Karpas-422 (cell line): ENCODE measurements at regions not wholly inside any gene's neighbourhood (a gene's known extent, or its start where the extent isn't known, plus 50 kb on each side); places are given as distances from the start of the nearest gene placed in this dataset.

Experiments used
- DNase-seq: peaks from one replicate; pipeline ENCODE4 v3.0.0-alpha.2; 2015
- H2AFZ ChIP-seq: fragments of 200-600 bp; sonication (generic); 2 replicates; pipeline ENCODE4 v1.6.1; 2014; ENCODE audit warnings: antibody characterized with exemption, low read length, mixed read lengths
- H3K27ac ChIP-seq: fragments of 200-600 bp; sonication (generic); 2 replicates; pipeline ENCODE4 v1.5.1; 2014; ENCODE audit warnings: mild to moderate bottlenecking, low read length, moderate library complexity
- H3K27me3 ChIP-seq: fragments of 200-600 bp; sonication (generic); 2 replicates; pipeline ENCODE4 v1.6.1; 2014; ENCODE audit warnings: low read length, mixed read lengths
- H3K36me3 ChIP-seq: fragments of 200-600 bp; sonication (generic); 2 replicates; pipeline ENCODE4 v1.6.1; 2014; ENCODE audit warnings: low read length, mixed read lengths; ENCODE audit not compliant: insufficient read depth
- H3K4me1 ChIP-seq: fragments of 200-600 bp; sonication (generic); 2 replicates; pipeline ENCODE4 v1.6.1; 2014; ENCODE audit warnings: mild to moderate bottlenecking, low read length, mixed read lengths
- H3K4me2 ChIP-seq: fragments of 200-600 bp; sonication (generic); 2 replicates; pipeline ENCODE4 v1.6.1; 2014; ENCODE audit warnings: low read length, low read depth, mild to moderate bottlenecking; ENCODE audit not compliant: poor library complexity, severe bottlenecking
- H3K4me3 ChIP-seq: fragments of 200-600 bp; sonication (generic); 2 replicates; pipeline ENCODE4 v1.5.1; 2014; ENCODE audit warnings: mild to moderate bottlenecking, antibody characterized with exemption, low read length, mixed read lengths
- H3K79me2 ChIP-seq: fragments of 200-600 bp; sonication (generic); 2 replicates; pipeline ENCODE4 v1.6.1; 2014; ENCODE audit warnings: mild to moderate bottlenecking, low read length, mixed read lengths
- H3K9ac ChIP-seq: fragments of 200-600 bp; sonication (generic); 2 replicates; pipeline ENCODE4 v1.6.0; 2014; ENCODE audit warnings: low read length
- H3K9me2 ChIP-seq: fragments of 200-600 bp; sonication (generic), shearing (Covaris generic); replicated peaks from 2 replicates; pipeline ENCODE4 v1.6.0; 2014; ENCODE audit warnings: mild to moderate bottlenecking, low read length, moderate library complexity; ENCODE audit not compliant: insufficient read depth
- H3K9me3 ChIP-seq: fragments of 300-700, 200-600 bp; sonication (generic); 2 replicates; pipeline ENCODE4 v1.6.1; 2014; ENCODE audit warnings: low read length, mixed read lengths
- H4K20me1 ChIP-seq: fragments of 200-600 bp; sonication (generic); 2 replicates; pipeline ENCODE4 v1.6.1; 2014; ENCODE audit warnings: mild to moderate bottlenecking, antibody characterized with exemption, low read length, low read depth; ENCODE audit not compliant: insufficient read depth

DNA sequence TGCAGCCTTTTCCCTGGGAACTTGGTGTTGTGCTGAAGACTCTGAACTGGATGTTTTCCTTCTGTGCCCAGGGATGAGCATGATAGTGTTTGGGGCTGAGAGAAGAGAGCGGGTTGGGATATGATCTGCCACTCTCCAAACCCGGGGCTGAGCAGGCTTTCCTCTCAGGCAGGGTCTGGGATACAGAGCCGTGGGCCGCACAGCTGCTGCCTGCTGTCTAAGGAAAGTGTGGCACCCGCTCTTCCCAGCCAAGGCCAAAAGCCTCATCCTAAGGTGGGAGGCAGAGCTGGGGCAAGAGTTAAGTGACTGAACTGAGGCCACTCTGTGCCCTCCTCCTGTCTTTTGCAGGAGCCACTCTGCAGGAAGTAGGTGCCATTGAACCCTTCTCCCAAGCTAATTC is 83.6 kb upstream of the PITX1 start:
- peaks cover 82% of the 10 kb centered on the region for H3K4me1 ChIP-seq
- no peaks in the 10 kb centered on the region for H4K20me1 ChIP-seq
- no peak overlapping the region for H3K4me2 ChIP-seq
- 0 out of 2 replicates have a peak overlapping the region, but pooled peaks have one; percentile 13 for H3K27ac ChIP-seq
- no peaks in the 10 kb centered on the region for H3K9me2 ChIP-seq
- H2AFZ ChIP-seq = no peak overlapping the region
- H3K9ac ChIP-seq = peak overlapping the region; percentile 2; the same call in 1 of the 2 replicates
- no peak overlapping the region for H3K4me3 ChIP-seq
- no peaks in the 10 kb centered on the region for H3K9me3 ChIP-seq
- no peak for DNase-seq
- no peaks in the 10 kb centered on the region for H3K79me2 ChIP-seq
- H3K27me3 ChIP-seq = no peaks in the 10 kb centered on the region
- H3K36me3 ChIP-seq = no peaks in the 10 kb centered on the region; the same call in 1 of the 2 replicates

DNA sequence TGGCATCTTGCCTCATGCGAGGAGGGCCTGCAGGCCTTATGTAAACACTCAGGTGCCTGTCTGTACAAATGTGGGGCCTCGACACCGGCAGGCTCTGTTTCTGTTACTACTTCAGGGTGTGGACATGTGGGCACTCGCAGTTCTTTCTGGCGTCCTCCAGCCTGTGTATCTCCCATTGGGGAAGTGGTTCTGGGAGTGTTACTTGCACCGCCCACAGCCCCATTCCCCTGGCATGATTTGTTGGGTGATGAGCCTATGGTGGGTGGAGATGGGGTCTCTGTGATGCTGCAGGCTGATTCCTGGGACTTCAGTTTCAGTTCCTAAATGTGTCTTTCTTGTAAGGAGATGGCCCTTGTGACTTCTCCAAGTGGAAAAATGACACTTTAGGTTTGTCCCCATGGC is 82.1 kb upstream of the PITX1 start:
- no peak overlapping the region for H3K4me2 ChIP-seq
- no peaks in the 10 kb centered on the region for H3K27me3 ChIP-seq
- H4K20me1 ChIP-seq = no peaks in the 10 kb centered on the region
- H3K9ac ChIP-seq = no peak overlapping the region
- H2AFZ ChIP-seq = no peak overlapping the region
- DNase-seq = no peak
- no peaks in the 10 kb centered on the region for H3K9me3 ChIP-seq
- no peak overlapping the region for H3K4me3 ChIP-seq
- no peak overlapping the region for H3K27ac ChIP-seq
- H3K9me2 ChIP-seq = no peaks in the 10 kb centered on the region
- H3K79me2 ChIP-seq = no peaks in the 10 kb centered on the region
- H3K36me3 ChIP-seq = no peaks in the 10 kb centered on the region; the same call in 1 of the 2 replicates
- peaks cover 80% of the 10 kb centered on the region for H3K4me1 ChIP-seq

DNA sequence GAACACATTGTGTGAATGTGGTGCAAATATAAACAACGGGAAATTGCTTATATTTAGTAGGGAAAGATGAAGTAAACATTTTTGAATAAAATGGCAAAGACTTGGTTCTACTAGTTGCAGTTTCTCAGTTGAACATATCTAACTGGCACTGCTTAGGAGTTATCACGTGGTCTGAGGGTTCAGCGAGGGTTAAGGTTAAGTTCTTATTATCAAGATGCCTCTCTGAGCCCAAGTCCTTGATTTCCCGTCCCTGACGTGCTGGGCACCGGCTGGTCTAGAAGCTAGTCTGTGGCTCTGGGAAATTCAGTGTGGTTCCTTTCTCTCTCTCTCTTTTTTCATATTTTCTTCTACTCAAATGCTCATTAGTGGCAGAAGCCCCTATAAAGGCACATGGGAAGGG is 81.6 kb upstream of the PITX1 start:
- Histone ChIP-seq H3K27me3 (no peaks in the 10 kb centered on the region), H3K4me1 (peaks cover 74% of the 10 kb centered on the region), H3K9me2 (no peaks in the 10 kb centered on the region), H2AFZ (no peak overlapping the region), H3K79me2 (no peaks in the 10 kb centered on the region), H3K9ac (no peak overlapping the region), H4K20me1 (no peaks in the 10 kb centered on the region), H3K4me3 (no peak overlapping the region), H3K9me3 (no peaks in the 10 kb centered on the region), H3K27ac (no peak overlapping the region), H3K36me3 (no peaks in the 10 kb centered on the region; the same call in 1 of the 2 replicates), H3K4me2 (no peak overlapping the region)
- DNase-seq = no peak

DNA sequence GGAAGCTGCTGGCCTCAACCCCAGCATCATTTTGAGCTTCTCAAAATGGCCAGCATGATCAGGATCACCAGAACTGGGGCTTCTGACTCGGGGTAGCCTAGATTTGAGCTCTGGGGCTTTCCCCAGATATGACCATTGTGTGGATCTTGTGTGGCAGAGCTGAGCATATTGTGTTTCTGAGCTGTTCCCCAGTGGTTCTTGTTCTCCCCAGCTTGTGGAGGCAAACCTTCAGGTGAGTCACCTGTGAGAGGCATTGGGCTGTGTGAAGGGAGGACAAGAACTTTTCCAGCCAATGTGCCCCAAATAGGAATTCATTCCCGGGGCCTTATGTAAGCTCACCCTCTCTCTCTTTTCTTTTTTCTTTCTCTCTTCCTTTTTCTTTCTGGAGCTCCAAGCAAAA is 80.7 kb upstream of the PITX1 start:
- H3K27ac ChIP-seq = no peak overlapping the region
- no peak overlapping the region for H2AFZ ChIP-seq
- H3K36me3 ChIP-seq = no peaks in the 10 kb centered on the region
- H4K20me1 ChIP-seq = no peaks in the 10 kb centered on the region
- no peaks in the 10 kb centered on the region for H3K9me3 ChIP-seq
- H3K27me3 ChIP-seq = no peaks in the 10 kb centered on the region
- H3K4me1 ChIP-seq = peaks cover 66% of the 10 kb centered on the region
- H3K9ac ChIP-seq = no peak overlapping the region
- H3K79me2 ChIP-seq = no peaks in the 10 kb centered on the region
- no peak overlapping the region for H3K4me2 ChIP-seq
- H3K9me2 ChIP-seq = no peaks in the 10 kb centered on the region
- DNase-seq = no peak
- no peak overlapping the region for H3K4me3 ChIP-seq

DNA sequence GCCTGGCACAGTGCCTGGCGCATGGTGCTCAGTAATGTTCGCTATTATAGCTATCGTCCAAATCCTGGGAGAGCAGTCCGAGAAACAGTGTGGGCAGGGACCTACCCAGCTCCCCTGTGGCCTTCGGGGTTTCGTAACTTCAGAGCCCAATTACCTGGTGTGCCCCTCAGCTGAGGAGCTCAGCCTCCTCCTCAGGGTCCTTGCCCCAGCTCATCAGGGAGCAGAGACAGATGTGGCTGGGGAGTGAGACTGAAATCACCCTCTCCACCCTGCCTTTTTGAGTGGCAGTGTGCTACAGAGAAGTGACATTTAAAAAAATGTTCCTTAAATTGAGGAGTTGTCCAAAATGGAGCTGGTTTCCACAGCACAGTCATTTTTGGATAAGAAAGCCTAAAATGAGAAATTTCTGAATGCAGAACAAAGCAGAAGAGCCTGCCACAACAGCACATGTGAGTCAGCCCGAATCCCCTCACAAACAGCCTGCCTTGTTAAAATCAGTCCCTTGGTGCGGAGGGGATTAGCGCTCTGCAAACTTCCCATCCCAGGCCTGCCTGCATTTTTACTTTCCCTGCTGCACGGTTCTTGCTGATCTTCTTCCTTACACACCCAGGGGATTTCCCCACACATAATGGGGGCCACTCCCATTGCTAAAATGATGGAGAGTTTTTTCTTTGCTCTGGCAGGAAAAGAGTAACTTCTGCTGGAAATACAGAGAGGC is 78.1 kb upstream of the PITX1 start:
- Histone ChIP-seq H3K36me3 (no peaks in the 10 kb centered on the region), H2AFZ (no peak overlapping the region), H3K27ac (no peak overlapping the region), H3K9me2 (no peaks in the 10 kb centered on the region), H3K4me3 (no peak overlapping the region), H3K9ac (peak overlapping the region; percentile 31; the same call in 1 of the 2 replicates), H3K79me2 (no peaks in the 10 kb centered on the region), H4K20me1 (no peaks in the 10 kb centered on the region), H3K9me3 (no peaks in the 10 kb centered on the region), H3K4me1 (peaks cover 49% of the 10 kb centered on the region), H3K4me2 (peak overlapping the region; percentile 33), H3K27me3 (no peaks in the 10 kb centered on the region)
- no peak for DNase-seq

DNA sequence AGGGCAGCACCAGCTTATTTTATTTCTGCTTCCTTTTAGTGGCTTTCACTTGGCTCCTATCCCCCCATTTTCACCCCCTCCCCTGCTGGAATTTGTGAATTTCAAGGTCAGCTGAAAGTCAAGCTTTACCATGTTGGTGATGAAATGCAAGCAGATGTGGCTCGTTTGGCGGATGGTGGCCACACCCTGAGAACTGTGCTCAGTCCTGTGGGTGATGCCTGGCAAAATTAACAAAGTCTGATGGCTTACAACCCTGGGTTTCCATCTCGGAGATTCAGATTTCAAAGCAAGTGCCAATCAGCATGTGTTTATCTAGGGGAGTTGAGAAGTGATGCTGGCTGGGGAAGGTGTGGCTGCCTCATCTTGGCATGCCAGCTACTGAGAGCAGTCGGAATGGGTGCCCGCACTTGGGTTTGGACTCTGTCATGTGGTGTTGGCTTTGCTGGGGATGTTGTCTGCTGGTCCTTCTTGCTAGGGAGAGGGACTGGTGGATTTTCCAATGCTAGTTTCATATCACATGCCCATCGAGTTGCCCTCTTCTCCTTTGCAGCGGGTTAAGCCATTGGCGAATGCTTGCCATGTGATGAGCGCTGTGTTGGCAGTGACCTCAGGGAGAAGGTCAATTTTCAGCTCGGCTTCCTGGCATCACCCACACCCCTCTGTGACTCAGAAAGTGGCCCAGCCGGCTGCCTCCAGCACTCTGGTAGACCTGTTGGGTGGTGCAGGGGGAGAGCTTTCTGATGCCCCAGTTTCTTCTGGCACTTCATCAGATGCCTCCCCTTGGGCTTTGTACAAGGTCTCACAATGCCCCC is 77.0 kb upstream of the PITX1 start:
- Histone ChIP-seq H2AFZ (no peak overlapping the region), H3K4me2 (no peak overlapping the region), H4K20me1 (no peaks in the 10 kb centered on the region), H3K79me2 (no peaks in the 10 kb centered on the region), H3K36me3 (no peaks in the 10 kb centered on the region), H3K27ac (no peak overlapping the region), H3K9ac (no peak overlapping the region), H3K27me3 (no peaks in the 10 kb centered on the region), H3K4me3 (no peak overlapping the region), H3K4me1 (peaks cover 50% of the 10 kb centered on the region), H3K9me2 (no peaks in the 10 kb centered on the region), H3K9me3 (no peaks in the 10 kb centered on the region)
- DNase-seq = no peak

DNA sequence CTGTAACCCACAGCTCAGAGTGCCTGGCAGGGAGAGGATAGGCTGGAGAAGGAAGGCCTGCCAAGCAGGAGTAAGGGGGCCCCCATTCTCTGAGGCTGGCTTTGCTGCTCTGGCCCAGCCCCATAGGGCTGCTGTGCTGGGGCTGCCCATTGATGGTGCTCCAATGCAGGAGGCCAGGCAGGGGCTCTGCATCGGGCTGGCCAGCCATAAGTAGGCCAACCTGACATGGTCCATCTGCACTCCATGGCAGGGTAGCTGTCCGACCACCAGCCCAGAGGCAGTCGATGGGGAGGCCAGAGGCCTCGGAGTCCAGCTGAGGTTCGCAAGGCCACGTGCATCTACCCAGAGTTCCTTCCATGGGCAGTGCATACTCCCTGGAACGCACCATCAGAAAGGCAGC is 75.0 kb upstream of the PITX1 start:
- Histone ChIP-seq H3K9me3 (no peaks in the 10 kb centered on the region), H3K9ac (no peak overlapping the region), H2AFZ (no peak overlapping the region), H4K20me1 (no peaks in the 10 kb centered on the region), H3K36me3 (no peaks in the 10 kb centered on the region), H3K79me2 (no peaks in the 10 kb centered on the region), H3K4me3 (no peak overlapping the region), H3K27me3 (no peaks in the 10 kb centered on the region), H3K4me2 (no peak overlapping the region), H3K4me1 (peaks cover 52% of the 10 kb centered on the region), H3K27ac (no peak overlapping the region), H3K9me2 (no peaks in the 10 kb centered on the region)
- no peak for DNase-seq

DNA sequence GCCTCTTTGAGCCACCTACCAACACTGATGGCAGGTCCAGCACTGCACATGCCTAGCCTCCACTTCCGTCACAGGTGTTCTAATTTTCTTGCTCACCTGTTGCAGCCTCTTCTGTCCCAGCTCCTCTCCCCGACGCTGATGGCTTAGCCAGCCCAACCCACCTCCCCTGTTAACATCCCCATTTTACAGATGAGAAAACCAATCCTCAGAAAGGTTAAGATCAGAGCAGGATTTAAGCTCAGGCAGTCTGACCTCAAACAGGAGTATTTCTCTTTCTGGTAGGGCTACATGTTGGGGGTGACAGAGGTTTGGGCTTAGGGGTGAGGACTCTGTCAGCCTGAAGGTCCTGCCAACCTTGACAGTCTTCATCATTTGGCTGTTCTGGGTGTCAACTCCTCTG is 74.5 kb upstream of the PITX1 start:
- Histone ChIP-seq H4K20me1 (no peaks in the 10 kb centered on the region), H2AFZ (no peak overlapping the region), H3K4me3 (no peak overlapping the region), H3K27me3 (no peaks in the 10 kb centered on the region), H3K36me3 (no peaks in the 10 kb centered on the region), H3K27ac (no peak overlapping the region), H3K9me2 (no peaks in the 10 kb centered on the region), H3K79me2 (no peaks in the 10 kb centered on the region), H3K9ac (no peak overlapping the region), H3K4me1 (peaks cover 47% of the 10 kb centered on the region), H3K4me2 (no peak overlapping the region), H3K9me3 (no peaks in the 10 kb centered on the region)
- no peak for DNase-seq
